T-helper 1 cell treated with Interleukin-12 subunit alpha and Interleukin-12 subunit beta and Interleukin-4 antibody, amounts not matched to agents 30 ng/mL and 1 ng/mL, for 36 hours (primary cell): ENCODE measurements at regions not wholly inside any gene's neighbourhood (a gene's known extent, or its start where the extent isn't known, plus 50 kb on each side); places are given as distances from the start of the nearest gene placed in this dataset.

Source experiments
- intact Hi-C: fragments of 100-400 bp; cut with micrococcal nuclease; formaldehyde crosslinking; loops from one replicate; pipeline ENCODE4 v1.15.1; 2024

GRCh38 chr7:70846208-70846607 lies 285.7 kb upstream of the GALNT17 start:
- intact Hi-C loops = no loop called here

GRCh38 chr7:70849580-70850235 lies 282.2 kb upstream of the GALNT17 start:
- intact Hi-C loops = no loop called here

- intact Hi-C loops = no loop called here
Observed at GRCh38 chr7:70855373-70855772, 276.6 kb upstream of the GALNT17 start.

- intact Hi-C loops = loop anchor here (1.0 to 2.0 kb wide), 2 partner anchors 876 to 879 kb away; no protein-coding TSS in a partner anchor
Observed at GRCh38 chr7:70856901-70857630, 274.9 kb upstream of the GALNT17 start.

- intact Hi-C loops = loop anchor here (1.0 to 2.0 kb wide), 2 partner anchors 875 to 878 kb away; no protein-coding TSS in a partner anchor
Observed at GRCh38 chr7:70857793-70858545, 274.0 kb upstream of the GALNT17 start.

- intact Hi-C loops = no loop called here
Observed at GRCh38 chr7:70867513-70867912, 264.4 kb upstream of the GALNT17 start.

- intact Hi-C loops = no loop called here
Observed at GRCh38 chr7:70870349-70870748, 261.6 kb upstream of the GALNT17 start.

GRCh38 chr7:70872188-70872587 lies 259.8 kb upstream of the GALNT17 start:
- intact Hi-C loops = no loop called here

GRCh38 chr7:70881167-70881847 lies 250.6 kb upstream of the GALNT17 start:
- intact Hi-C loops = no loop called here

GRCh38 chr7:70883750-70884439 lies 248.0 kb upstream of the GALNT17 start:
- intact Hi-C loops = no loop called here

GRCh38 chr7:70884440-70884764 lies 247.5 kb upstream of the GALNT17 start:
- intact Hi-C loops = no loop called here

- intact Hi-C loops = no loop called here
Observed at GRCh38 chr7:70884809-70885208, 247.1 kb upstream of the GALNT17 start.

- intact Hi-C loops = no loop called here
Observed at GRCh38 chr7:70886547-70886946, 245.4 kb upstream of the GALNT17 start.

GRCh38 chr7:70887186-70887585 lies 244.8 kb upstream of the GALNT17 start:
- intact Hi-C loops = no loop called here

GRCh38 chr7:70890147-70890969 lies 241.6 kb upstream of the GALNT17 start:
- intact Hi-C loops = no loop called here

GRCh38 chr7:70893422-70893821 lies 238.5 kb upstream of the GALNT17 start:
- intact Hi-C loops = no loop called here

- intact Hi-C loops = no loop called here
Observed at GRCh38 chr7:70893971-70894715, 237.8 kb upstream of the GALNT17 start.

- intact Hi-C loops = no loop called here
Observed at GRCh38 chr7:70894799-70895198, 237.1 kb upstream of the GALNT17 start.
